ENCODE measurements at regions not wholly inside any gene's neighbourhood (a gene's known extent, or its start where the extent isn't known, plus 50 kb on each side); places are given as distances from the start of the nearest gene placed in this dataset.

DNA sequence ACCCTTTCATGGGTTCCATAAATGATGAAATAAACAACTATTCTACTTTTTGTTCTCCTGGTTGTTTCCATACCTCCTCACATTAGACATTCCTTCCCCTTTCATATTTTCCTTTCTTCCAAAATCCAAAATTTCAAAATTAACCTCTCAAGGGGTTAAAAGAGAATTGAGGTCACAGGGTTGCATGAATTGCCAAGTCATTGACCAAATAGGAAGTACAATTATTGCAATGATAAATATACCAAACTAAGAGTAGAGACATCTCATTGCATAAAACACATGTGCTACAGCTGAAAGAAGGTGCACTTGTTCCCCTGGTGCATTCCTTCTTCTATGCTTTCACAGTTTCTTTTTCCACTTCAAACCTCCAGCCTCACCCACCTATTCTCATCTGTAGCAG is 136.1 kb downstream of the KCTD12 start:
- no peak for DNase-seq

DNA sequence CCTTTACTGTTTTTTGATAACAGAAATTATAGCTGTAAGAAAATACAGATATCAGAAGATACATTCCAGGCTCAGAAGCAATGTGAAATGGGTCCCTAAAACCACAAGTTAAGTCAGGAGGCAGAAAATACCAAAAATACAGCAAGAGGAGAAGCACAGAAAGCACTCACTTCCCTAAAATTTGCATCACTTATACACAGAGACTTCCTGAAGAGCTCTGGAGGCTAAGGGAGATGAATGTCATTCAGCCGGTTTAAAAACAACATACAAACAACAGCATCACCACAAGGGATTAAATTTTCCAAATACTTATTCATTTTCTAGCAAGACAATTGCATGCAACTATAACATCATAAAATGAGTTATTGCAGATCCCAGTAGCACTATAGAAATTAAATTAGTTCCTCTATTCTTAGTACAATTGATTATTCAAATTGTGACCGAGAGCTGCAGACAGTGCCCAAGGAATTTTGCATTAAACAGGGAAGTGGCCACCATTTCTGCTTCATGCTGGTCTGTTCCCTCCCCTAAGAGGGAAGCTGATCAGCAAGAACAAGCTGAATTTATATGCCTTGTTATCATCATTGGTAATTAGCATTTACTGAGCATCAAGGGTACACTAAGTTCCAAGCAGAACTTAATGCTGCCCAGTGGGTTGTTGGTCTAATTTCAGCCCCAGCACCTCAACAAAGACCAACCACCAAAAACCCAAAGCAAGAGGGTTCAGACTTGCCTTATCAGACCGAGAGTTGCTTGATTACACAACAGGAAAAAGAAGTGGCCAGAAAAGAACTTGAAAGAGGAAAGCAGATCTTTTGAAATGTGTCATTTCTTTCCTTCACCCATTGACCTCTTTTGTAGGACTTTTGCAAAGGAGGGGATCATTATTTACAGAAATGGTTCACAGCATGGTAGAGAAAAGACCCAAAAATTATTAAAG is 140.7 kb downstream of the KCTD12 start:
- no peak for DNase-seq

DNA sequence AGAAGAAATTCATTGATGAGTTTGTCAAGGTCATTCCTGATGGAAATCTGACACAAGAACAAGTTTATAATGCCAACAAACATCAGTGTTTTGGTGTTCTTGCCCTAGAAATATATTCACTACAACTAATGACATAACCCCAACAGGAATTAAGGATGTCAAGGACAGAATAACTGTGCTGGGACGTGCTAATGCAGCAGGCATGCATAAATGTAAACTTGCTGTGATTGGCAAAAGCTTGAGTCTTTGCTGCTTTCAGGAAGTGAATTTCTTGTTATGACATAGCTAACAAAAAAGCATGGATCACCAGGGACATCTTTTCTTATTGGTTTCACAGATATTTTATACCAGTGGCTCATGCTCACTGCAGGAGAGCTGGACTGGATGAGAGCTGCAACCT is 144.6 kb downstream of the KCTD12 start:
- no peak for DNase-seq

DNA sequence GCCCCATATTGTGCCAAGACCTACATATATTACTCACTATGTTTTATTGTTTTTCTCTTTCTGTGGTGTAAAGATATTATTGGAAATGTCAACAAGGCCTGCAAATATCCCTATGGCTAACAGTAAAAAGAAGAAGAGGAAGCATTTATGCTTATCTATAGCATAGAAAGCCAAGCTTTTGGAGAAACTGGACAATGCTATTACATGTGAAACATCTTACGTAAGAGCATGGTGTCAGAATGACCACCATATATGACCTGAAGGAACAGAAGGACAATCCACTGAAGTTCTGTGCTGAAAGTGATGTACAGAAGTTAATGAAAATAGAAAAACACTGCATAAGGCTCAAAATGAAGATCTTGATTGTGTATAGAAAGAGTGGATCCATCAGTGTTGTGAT is 145.2 kb downstream of the KCTD12 start:
- DNase-seq: no peak

GRCh38 chr13:76738616-76739015 is 147.6 kb downstream of the KCTD12 start:
- no peak for DNase-seq

DNA sequence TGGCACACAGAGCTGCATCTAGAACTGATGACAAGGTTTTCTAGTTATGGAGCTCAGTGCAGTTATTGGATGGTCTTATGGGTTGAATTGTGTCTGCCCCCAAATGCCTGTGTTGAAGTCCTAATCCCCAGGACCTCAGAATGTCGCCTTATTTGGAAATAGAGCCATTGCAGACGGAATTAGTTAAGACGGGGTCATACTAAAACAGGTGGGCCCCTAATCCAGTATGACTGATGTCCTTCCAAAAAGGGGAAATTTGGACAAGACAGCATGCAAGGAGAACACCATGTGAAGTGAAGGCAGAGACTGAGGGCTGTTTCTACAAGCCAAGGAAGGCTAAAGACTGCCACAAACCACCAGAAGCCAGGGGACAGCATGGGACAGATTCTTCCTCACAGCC is 148.7 kb downstream of the KCTD12 start:
- no peak for DNase-seq

- DNase-seq: no peak
These were observed 150.6 kb downstream of the KCTD12 start for GRCh38 chr13:76735641-76736040.

DNA sequence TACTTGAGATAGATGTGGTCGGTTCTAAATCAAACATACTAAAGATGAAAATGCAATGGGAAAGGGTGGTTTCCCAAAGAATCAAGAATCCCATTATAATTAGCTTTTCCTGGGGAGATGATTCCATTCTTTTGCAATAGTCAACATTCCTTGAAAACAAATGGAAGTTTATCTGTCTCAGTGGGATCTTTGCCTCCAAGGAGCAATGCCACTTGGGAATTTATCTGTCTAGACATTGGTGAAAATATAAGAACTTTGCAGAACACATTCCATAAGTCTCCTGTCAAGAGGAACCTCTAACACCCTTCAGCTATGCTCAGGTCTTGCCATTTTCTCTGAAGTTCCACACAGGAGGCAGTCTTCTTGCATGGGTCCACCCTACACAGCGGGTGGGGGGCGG is 152.5 kb downstream of the KCTD12 start:
- DNase-seq: no peak

DNA sequence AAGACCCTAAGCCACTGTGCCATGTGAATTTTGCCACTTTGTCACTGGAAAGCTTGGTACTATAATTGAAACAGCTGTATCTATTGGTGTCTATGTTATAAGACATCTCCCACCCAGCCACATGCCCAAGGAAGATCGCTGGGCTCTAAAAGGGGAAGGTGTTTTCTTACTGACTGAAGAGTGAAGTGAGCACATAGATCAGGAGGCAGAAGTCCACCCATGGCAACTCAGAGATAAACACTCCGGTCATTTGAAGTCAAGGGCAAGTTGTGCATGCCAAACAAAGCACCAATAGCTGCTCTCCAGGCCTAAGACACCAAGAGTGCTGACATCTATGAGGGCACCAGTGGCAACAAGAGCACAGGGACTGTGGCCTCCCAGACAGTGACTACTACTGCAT is 153.8 kb downstream of the KCTD12 start:
- no peak for DNase-seq

DNA sequence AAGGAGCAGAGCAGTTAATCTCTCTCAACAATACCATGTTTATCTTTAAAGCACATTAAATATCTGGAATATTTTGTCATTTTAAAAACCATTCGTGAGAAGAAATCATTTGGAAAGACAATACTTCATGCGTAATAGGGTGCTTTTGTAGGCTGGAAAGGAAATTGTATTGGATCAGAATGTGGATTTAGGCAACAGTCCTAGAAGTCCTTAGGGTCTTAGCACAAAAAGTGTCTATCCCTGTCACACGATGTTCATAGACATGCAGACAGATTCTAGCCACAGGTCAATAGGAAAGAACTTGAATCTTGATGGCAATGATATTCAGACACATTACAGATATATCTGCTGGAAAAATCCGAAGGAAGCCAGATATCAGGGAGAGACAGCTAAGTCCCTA is 156.0 kb downstream of the KCTD12 start:
- no peak for DNase-seq

GRCh38 chr13:76729691-76730090 is 156.5 kb downstream of the KCTD12 start:
- DNase-seq: no peak

- no peak for DNase-seq
These were observed 160.3 kb downstream of the KCTD12 start for GRCh38 chr13:76725896-76726295.

DNA sequence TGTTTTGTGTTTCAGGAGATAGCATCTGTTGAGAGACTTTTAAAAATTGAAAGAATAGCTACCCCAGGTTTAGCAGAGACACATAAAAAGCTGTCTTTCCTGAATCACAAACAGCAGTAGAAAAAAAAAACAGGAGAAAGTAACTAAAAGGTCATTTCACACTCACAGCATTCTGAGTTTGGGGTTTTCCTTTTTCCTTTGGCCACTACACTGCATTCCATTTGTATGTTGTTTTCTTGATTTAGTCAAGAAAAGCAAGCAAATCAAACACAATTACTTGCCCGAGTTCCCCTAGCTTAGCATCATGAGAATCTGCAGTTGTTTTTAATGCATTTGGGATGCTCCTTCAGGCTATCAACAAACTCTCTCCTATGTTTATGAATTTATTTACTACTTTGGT is 161.0 kb downstream of the KCTD12 start:
- peak; percentile 17 for DNase-seq

DNA sequence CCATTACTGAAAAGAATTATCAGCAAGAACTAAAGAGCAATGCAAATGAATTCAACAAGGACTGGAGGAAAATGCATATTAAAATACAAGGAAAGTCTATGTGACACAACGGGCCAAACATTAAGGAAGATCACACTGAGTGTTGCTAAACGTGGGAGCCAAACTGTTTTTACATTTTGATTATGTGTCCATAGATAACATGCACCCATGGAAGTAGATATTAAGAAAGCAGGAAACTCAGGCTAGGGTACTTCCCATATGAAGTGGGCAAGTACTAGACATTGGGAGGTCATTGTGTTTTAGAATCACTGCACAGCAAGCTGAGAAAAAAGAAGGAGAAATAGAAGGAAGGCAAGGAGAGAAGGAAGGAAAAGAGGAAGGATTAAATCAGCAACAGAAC is 161.8 kb downstream of the KCTD12 start:
- DNase-seq: no peak

- DNase-seq: no peak
These were observed 162.5 kb downstream of the KCTD12 start for GRCh38 chr13:76723551-76724232.

GRCh38 chr13:76722782-76723181 is 163.4 kb downstream of the KCTD12 start:
- DNase-seq: no peak

DNA sequence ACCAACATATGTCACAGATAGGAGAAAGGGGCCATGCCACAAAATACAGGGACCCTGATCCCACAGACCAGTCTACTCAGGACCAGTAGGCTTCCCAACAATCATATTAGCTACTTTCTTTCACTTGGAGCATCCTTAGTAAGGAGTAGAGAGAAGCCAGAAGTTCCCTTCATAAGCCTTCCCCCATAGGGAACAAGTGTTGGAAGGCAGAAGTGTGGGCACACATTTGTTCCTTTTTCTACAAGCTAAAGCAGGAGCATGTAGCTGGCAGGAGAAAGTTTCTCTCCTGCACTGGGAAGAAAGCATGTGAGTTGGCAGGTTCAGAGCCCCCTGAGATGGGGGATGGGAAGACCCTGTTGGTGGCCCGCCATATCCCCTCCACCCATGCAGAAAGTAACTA is 165.4 kb downstream of the KCTD12 start:
- no peak for DNase-seq

DNA sequence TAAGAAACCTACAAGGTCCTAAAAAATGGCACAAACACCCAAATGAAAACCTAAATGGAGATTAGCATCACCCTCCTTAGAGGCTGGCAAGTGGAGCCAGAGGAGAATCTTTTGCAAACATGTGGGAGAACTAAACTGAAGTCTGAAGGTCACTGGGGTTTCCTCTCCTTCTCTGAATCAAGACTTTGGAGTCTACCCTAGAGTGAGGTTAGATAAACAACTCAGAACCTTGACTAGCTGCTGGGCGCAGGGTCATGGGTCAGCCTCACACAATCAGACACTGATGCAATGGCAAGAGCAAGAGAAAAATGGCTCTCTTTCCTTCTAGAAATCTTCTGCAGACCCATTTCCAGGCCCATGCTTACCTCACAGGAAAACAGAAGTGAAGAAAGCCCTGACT is 165.8 kb downstream of the KCTD12 start:
- DNase-seq: no peak

DNA sequence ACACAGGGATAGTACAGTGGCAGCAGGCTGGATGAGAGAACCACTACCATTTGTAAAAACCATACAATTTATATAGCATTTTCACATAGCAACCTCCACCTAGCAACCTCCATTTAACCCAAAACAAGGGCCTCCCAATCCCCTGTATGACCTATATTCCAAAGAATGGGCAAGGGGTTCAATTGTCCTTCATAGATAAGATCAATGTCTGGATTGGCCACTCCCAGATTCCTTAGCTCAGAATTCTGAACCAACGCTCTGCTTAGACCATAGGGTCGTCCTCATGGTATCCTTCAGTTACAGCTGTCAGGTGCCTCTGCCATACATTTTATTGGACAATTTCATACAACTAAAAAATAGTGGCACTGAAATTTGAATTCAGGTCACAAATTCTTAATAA is 166.2 kb downstream of the KCTD12 start:
- no peak for DNase-seq

- no peak for DNase-seq
These were observed 169.1 kb downstream of the KCTD12 start for GRCh38 chr13:76717092-76717491.

DNA sequence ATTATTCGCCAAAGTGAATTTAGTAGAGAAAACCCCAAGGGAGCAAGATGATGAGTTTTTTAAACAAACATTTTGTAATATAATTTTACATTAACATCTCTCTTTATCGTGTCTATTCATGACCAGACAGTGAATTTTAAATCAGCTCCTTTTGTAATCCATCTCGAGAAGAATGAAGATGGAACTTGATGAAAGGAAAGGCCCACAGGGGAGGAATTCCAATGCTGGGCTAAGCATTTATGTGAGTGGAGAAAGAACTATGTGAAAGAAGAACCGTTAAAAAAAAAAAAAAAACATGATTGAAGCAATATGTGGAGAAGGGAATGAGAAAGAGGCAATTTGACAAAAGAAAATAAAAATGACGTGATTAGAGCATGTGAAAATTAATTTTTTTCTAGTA is 170.6 kb downstream of the KCTD12 start:
- peak; percentile 76 for DNase-seq

DNA sequence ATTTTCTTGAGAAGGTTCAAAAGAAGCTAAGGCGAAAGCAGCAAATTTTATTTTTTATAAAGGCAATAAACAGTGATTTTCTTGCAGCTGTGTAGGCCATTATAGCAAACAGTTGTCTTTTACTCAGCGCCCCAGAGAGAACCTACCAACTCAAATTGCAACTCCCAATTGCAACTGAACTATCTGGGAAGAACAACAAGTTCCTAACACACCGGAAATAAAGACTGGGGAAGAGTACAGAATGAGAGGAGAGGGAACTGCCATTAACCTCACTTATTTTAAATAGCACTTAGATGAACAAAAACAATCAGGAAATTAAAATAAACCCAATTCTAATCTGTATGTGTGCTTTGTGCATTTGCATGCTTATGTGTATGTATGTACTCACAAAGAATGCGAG is 171.1 kb downstream of the KCTD12 start:
- peak; percentile 62 for DNase-seq

DNA sequence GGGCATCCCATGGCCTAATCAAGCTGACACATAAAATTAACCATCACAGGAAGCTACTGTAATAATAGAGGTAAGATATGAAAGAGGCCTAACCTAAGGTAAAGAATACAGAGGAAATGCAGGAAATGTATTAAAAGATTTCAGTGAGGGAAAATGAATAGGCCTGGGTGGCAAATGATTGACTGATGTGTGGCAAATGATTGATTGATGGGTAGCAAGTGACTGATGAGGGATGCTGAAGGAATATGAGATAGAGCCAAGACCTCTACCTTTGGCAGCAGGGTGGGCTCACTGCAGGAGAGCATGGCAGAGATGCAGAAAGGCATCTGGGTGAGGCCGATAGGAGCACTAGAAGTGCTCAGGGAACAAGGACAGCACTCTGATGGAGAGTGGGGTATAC is 172.9 kb downstream of the KCTD12 start:
- no peak for DNase-seq
